GM12878 (cell line): ENCODE measurements at regions not wholly inside any gene's neighbourhood (a gene's known extent, or its start where the extent isn't known, plus 50 kb on each side); places are given as distances from the start of the nearest gene placed in this dataset.

Source experiments
- ATAC-seq: fragments of 200-7000 bp; cut with Tn5 transposase; 3 replicates; pipeline ENCODE4 v1.9.1; 2020; ENCODE audit warnings: mild to moderate bottlenecking, moderate library complexity
- BruUV-seq: library from RNA; stranded (reverse); fragments of 400-500 nt; replicated peaks from 2 replicates; lab custom pipeline; 2021; lab: Mats Ljungman, UMichigan
- CTCF ChIA-PET: fragments of 300-600 bp; sonication (Branson Sonifier 250); formaldehyde crosslinking; extraction: SDS; loops from one replicate; lab custom pipeline; 2021; ENCODE audit warnings: inconsistent platforms; lab: Yijun Ruan, JAX
- POLR2A ChIA-PET: fragments of 350-600 bp; formaldehyde crosslinking; extraction: SDS; loops from one replicate; lab custom pipeline; 2021; ENCODE audit warnings: inconsistent platforms; lab: Charles Lee
- RAD21 ChIA-PET: fragments of 300-600 bp; sonication (Branson Sonifier 250); formaldehyde crosslinking; loops from one replicate; lab custom pipeline; 2023; ENCODE audit warnings: antibody characterized with exemption; ENCODE audit not compliant: unreplicated experiment; lab: Charles Lee
- SMC1A ChIA-PET: fragments of 300-600 bp; sonication (Branson Sonifier 250); formaldehyde crosslinking; loops from one replicate; lab custom pipeline; 2023; ENCODE audit not compliant: unreplicated experiment, uncharacterized antibody; lab: Charles Lee
- DNase-seq: peaks from one replicate; pipeline ENCODE4 v3.0.0-alpha.2; 2011; ENCODE audit warnings: low read depth, low spot score
- FAIRE-seq: peaks from 3 replicates; lab custom pipeline; 2011; peaks lifted over from hg19 to GRCh38; lab: Jason Lieb, UNC
- H2AFZ ChIP-seq: 2 replicates; pipeline ENCODE4 v1.6.0; 2011; ENCODE audit warnings: low read depth, low read length, control low read depth; ENCODE audit not compliant: control insufficient read depth
- H3K27ac ChIP-seq: 2 replicates; pipeline ENCODE4 v1.5.1; 2011; ENCODE audit warnings: control low read depth; ENCODE audit not compliant: control insufficient read depth, insufficient read depth
- H3K27me3 ChIP-seq, 2 experiments: replicated peaks in 1 of 2; 2 replicates each; pipeline versions ENCODE4 v1.6.0 to v1.6.1; 2011; ENCODE audit warnings: low read length in 1 of 2; ENCODE audit not compliant: control insufficient read depth in 2 of 2, insufficient read depth in 2 of 2
- H3K36me3 ChIP-seq, 2 experiments: 2 replicates each; pipeline ENCODE4 v1.5.1; 2011; ENCODE audit warnings: low read length in 1 of 2; ENCODE audit not compliant: control insufficient read depth in 2 of 2, insufficient read depth in 2 of 2
- H3K4me1 ChIP-seq: 2 replicates; pipeline ENCODE4 v1.6.1; 2011; ENCODE audit warnings: mild to moderate bottlenecking, low read length, moderate library complexity, mixed read lengths; ENCODE audit not compliant: control insufficient read depth, insufficient read depth
- H3K4me2 ChIP-seq: 2 replicates; pipeline ENCODE4 v1.6.0; 2011; ENCODE audit warnings: control low read depth; ENCODE audit not compliant: control insufficient read depth, insufficient read depth
- H3K4me3 ChIP-seq: fragments of 200-600 bp; sonication (generic); 2 replicates; pipeline ENCODE4 v1.5.1; 2016
- H3K79me2 ChIP-seq: 2 replicates; pipeline ENCODE4 v1.6.0; 2011; ENCODE audit warnings: low read length; ENCODE audit not compliant: control insufficient read depth, insufficient read depth
- H3K9ac ChIP-seq: 2 replicates; pipeline ENCODE4 v1.8.0; 2011; ENCODE audit warnings: low read length, control low read depth, mixed read lengths; ENCODE audit not compliant: control insufficient read depth, insufficient read depth
- H3K9me3 ChIP-seq: replicated peaks from 3 replicates; pipeline ENCODE4 v1.5.1; 2011; ENCODE audit warnings: mild to moderate bottlenecking, low read length; ENCODE audit not compliant: control insufficient read depth, insufficient read depth
- H4K20me1 ChIP-seq: 2 replicates; pipeline ENCODE4 v1.6.0; 2011; ENCODE audit not compliant: control insufficient read depth, insufficient read depth
- GABPA ChIP-seq: IDR thresholded peaks from 2 replicates; pipeline ENCODE4 v1.6.1; 2014; ENCODE audit warnings: antibody characterized with exemption, low read depth, mild to moderate bottlenecking, inconsistent platforms
- HDAC2 ChIP-seq: fragments of 200-600 bp; sonication (generic); IDR thresholded peaks from 2 replicates; pipeline ENCODE4 v1.6.1; 2017
- IRF4 ChIP-seq: IDR thresholded peaks from 2 replicates; pipeline ENCODE4 v1.6.1; 2011; ENCODE audit warnings: low read depth, low read length
- JUNB ChIP-seq: IDR thresholded peaks from 2 replicates; pipeline ENCODE4 v1.6.1; 2016; ENCODE audit warnings: antibody characterized with exemption, mild to moderate bottlenecking
- JUND ChIP-seq: IDR thresholded peaks from 2 replicates; pipeline ENCODE4 v1.6.1; 2012; ENCODE audit warnings: low read depth, mild to moderate bottlenecking, low read length, improper control_type of control experiment, moderate library complexity
- KLF5 ChIP-seq: fragments of 450-650 bp; IDR thresholded peaks from 2 replicates; pipeline ENCODE4 v1.6.1; 2014; ENCODE audit warnings: mild to moderate bottlenecking; ENCODE audit not compliant: partially characterized antibody
- MYC ChIP-seq: IDR thresholded peaks from 2 replicates; pipeline ENCODE4 v1.6.1; 2011; ENCODE audit warnings: mild to moderate bottlenecking, low read length, moderate library complexity, inconsistent platforms; ENCODE audit not compliant: insufficient read depth, insufficient replicate concordance, insufficient read length, severe bottlenecking
- POLR2AphosphoS5 ChIP-seq: IDR thresholded peaks from 2 replicates; pipeline ENCODE4 v1.6.1; 2011; ENCODE audit warnings: mild to moderate bottlenecking, low read length, inconsistent platforms
- PRDM15 ChIP-seq: fragments of 450-650 bp; formaldehyde crosslinking; IDR thresholded peaks from 2 replicates; pipeline ENCODE4 v1.4.0; 2020; ENCODE audit warnings: mild to moderate bottlenecking, moderate library complexity
- SIX5 ChIP-seq: IDR thresholded peaks from 2 replicates; pipeline ENCODE4 v1.6.1; 2011; ENCODE audit warnings: mild to moderate bottlenecking, low read depth, low read length, moderate library complexity; ENCODE audit not compliant: severe bottlenecking
- STAT3 ChIP-seq: IDR thresholded peaks from 2 replicates; pipeline ENCODE4 v1.6.1; 2011; ENCODE audit warnings: low read depth, low read length, improper control_type of control experiment
- SUPT20H ChIP-seq: IDR thresholded peaks from 2 replicates; pipeline ENCODE4 v1.6.1; 2011; ENCODE audit warnings: low read depth, mild to moderate bottlenecking, low read length, moderate library complexity, borderline replicate concordance; ENCODE audit not compliant: control insufficient read depth
- USF2 ChIP-seq: IDR thresholded peaks from 2 replicates; pipeline ENCODE4 v1.6.1; 2011; ENCODE audit warnings: low read depth, low read length, improper control_type of control experiment, borderline replicate concordance
- ZZZ3 ChIP-seq: IDR thresholded peaks from 2 replicates; pipeline ENCODE4 v1.6.1; 2011; ENCODE audit warnings: low read depth; ENCODE audit not compliant: control insufficient read depth, insufficient read length
- WGBS: methylation state at CpG from one replicate; pipeline ENCODE4 v1.1.6; 2016; ENCODE audit warnings: low lambda C conversion rate; ENCODE audit not compliant: insufficient replicate concordance, insufficient coverage; ENCODE audit errors: missing lambda C conversion rate; 5-methylcytosine and 5-hydroxymethylcytosine counted together
- in situ Hi-C: fragments of 300-500 bp; cut with MboI; formaldehyde crosslinking; loops from 9 replicates; pipeline ENCODE4 v1.14.3; 2018; ENCODE audit warnings: mixed read lengths
- intact Hi-C: fragments of 100-400 bp; cut with micrococcal nuclease; formaldehyde crosslinking; loops from one replicate; pipeline ENCODE4 v1.14.2; 2022; ENCODE audit not compliant: unreplicated experiment

GRCh38 chr1:78721136-78721535, 71.5 kb downstream of the IFI44 start:
- POLR2A ChIA-PET, result no interaction called here
- no peak overlapping the region for H3K4me3 ChIP-seq
- FAIRE-seq, result no peak
- 0% methylated on average over 3 of the region's 3 CpGs for WGBS
- intact Hi-C loops, result no loop called here
- TF ChIP-seq IRF4 (0 out of 2 replicates have a peak, but pooled peaks have one; percentile 27), JUND (0 out of 2 replicates have a peak, but pooled peaks have one; percentile 17), STAT3 (no peak), JUNB (peak; percentile 58)
- TF ChIP-seq, all 136 proteins: peak for 3
- H3K9me3 ChIP-seq, result no peaks in the 10 kb centered on the region
- H3K79me2 ChIP-seq, result no peaks in the 10 kb centered on the region
- DNase-seq (no peak), ATAC-seq (peak; percentile 55; the same call in 2 of the 3 replicates)
- in situ Hi-C loops, result no loop called here
- no peaks in the 10 kb centered on the region for H4K20me1 ChIP-seq
- ChIA-PET CTCF (interaction anchor here (0.6 kb wide), 1 partner anchor 16 kb away, joined by 3 read pairs; no protein-coding TSS in a partner anchor), RAD21 (no interaction called here), SMC1A (no interaction called here)
- H3K4me1 ChIP-seq, result no peaks in the 10 kb centered on the region
- no TSS peak for BruUV-seq
- H3K9ac ChIP-seq, result no peak overlapping the region
- no peaks in the 10 kb centered on the region for H3K36me3 ChIP-seq
- H3K27me3 ChIP-seq, result no peaks in the 10 kb centered on the region
- H2AFZ ChIP-seq, result no peak overlapping the region
- no peak overlapping the region for H3K4me2 ChIP-seq
- H3K27ac ChIP-seq, result no peak overlapping the region

GRCh38 chr1:78722105-78722504, 72.5 kb downstream of the IFI44 start:
- FAIRE-seq, result no peak
- ChIA-PET POLR2A (no interaction called here), SMC1A (no interaction called here), RAD21 (no interaction called here), CTCF (interaction anchor here (1.4 kb wide), 1 partner anchor 467 kb away, joined by 3 read pairs; no protein-coding TSS in a partner anchor)
- Histone ChIP-seq H3K27ac (no peak overlapping the region), H3K9ac (no peak overlapping the region), H2AFZ (no peak overlapping the region), H3K79me2 (no peaks in the 10 kb centered on the region), H3K4me1 (no peaks in the 10 kb centered on the region), H3K9me3 (no peaks in the 10 kb centered on the region), H3K4me2 (no peak overlapping the region), H3K4me3 (no peak overlapping the region), H3K27me3 (no peaks in the 10 kb centered on the region), H4K20me1 (no peaks in the 10 kb centered on the region), H3K36me3 (no peaks in the 10 kb centered on the region)
- intact Hi-C loops (no loop called here), in situ Hi-C loops (no loop called here)
- no peak for DNase-seq
- BruUV-seq, result no TSS peak
- ATAC-seq, result no peak
- 50% methylated on average over 2 of the region's 2 CpGs for WGBS
- no peak for TF ChIP-seq PRDM15 (CRISPR knock-in tag)
- no peak for TF ChIP-seq MYC
- no peak for TF ChIP-seq USF2
- TF ChIP-seq HDAC2, result no peak
- TF ChIP-seq SIX5, result no peak
- TF ChIP-seq ZZZ3, result no peak
- TF ChIP-seq KLF5, result no peak
- no peak for TF ChIP-seq SUPT20H
- no peak for TF ChIP-seq GABPA
- no peak for TF ChIP-seq POLR2AphosphoS5
